DMS53 treated with DMSO at 0.1 percent for 48 hours (cell line): ENCODE measurements at regions not wholly inside any gene's neighbourhood (a gene's known extent, or its start where the extent isn't known, plus 50 kb on each side); places are given as distances from the start of the nearest gene placed in this dataset.
A peak's percentile ranks its signal among the peaks of the same experiment; 100 is the strongest.

Source experiments
- DNase-seq: peaks from one replicate; lab custom pipeline; 2025; ENCODE audit not compliant: unreplicated experiment; lab: John Stamatoyannopoulos, UW

DNA sequence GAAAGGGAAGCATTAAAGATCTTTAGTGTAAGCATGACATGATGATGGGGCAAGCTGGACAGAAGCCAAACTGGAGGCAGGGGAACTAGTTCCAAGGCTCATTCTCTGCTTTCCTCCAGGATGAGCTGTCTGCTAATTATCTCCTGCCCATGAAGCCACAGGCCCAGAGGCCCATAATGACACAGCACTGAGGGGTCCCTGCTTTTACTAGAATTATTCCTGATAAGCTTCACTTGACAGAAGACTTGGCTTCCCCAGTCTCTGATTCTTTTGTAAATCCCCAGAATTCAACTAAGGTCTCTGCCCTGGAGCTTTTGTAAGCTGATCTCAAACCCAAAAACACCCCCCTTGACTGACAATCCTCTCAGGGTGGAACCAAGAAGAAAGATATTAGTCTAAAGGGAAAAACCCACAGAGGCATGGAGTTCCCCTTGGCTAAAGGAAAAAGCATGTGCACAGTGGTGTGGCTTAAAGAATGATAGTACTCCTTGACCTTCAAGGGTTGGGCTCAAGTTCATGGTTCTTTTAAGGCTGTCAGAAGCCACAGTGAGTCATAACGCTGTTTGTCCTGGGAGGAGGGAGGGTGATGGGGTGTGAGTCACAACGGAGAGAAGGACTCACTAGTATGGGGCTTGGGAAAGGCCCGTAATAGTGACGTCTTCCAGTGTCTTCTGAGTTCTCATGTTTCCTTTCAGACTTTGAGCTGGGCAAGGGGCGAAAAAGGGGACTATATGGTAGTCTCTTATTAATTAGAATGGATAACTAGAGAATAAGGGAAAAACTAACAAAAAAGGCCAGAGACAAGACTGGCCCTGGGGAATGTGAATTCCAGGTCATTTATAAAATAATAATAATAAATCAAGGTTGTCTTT, 146.0 kb upstream of the CPEB2 start:
- DNase-seq, result peak; percentile 81

DNA sequence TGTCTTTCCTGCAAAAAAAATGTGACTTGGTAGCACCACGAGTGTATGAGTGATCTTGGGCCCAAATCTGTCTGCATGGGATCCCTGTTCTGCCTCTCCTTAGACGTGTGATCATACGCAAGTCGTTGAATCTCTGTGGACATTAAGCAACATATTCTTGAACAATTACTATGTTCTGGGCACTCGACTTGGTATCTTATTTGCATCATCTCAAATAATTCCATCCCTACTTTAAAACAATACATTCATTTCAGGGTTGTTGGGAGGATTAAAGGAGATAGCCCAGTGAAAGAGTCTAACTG, 145.4 kb upstream of the CPEB2 start:
- DNase-seq, result no peak

DNA sequence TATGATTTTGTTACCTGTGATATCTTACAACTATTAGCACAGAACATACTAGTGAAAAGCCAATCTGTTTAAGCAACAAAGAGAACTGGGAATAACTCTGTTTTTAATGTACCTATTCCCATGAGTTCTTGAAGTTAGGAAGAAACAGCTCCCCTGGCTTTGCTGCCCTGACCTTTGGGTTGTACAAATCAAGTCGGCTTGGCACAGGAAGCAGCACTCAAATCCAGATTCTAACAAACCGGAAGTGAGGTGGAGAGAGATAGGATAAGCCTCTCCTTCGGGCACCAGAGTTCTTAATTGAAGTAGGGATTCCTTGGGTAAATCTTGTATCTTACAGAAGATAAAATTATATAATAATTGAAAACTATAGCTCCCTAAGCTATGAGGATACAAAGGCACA, 144.8 kb upstream of the CPEB2 start:
- DNase-seq, result no peak

DNA sequence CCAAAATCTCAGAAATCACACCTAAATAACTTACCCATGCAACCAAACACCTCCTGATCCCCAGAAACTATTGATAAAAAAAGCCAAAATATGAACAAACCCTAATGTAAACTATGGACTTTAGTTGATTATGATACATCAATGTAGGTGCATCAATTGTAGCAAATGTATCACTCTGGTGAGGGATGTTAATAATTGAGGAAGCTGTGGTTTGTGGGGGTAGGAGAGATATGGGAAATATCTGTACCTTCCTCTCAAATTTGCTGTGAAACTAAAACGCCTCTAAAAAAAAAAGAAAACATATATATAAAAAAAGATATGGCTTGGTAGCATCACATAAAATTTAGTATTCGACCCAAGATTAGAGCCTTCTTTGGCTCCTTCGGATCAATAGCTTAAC, 144.3 kb upstream of the CPEB2 start:
- DNase-seq, result no peak

DNA sequence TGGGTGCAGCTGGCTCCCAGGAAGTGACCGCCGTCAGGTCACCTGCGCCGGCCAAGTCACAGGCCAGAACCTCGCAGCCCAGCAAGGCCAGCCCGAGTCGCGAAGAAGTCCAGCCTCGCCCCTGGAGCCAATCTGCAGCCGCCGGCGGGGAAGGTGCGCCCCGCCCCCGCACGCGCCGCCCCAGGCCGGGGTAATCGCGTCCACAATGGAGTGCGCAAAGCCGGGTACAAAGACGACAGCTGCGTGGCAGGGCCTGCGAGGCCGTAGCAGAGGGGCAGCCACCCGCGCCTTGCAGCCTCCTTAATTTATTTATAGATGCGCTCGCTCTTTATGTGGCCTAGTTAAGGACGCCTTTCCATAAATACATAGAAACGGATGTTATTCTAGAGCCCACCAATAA, 139.4 kb upstream of the CPEB2 start:
- no peak for DNase-seq

DNA sequence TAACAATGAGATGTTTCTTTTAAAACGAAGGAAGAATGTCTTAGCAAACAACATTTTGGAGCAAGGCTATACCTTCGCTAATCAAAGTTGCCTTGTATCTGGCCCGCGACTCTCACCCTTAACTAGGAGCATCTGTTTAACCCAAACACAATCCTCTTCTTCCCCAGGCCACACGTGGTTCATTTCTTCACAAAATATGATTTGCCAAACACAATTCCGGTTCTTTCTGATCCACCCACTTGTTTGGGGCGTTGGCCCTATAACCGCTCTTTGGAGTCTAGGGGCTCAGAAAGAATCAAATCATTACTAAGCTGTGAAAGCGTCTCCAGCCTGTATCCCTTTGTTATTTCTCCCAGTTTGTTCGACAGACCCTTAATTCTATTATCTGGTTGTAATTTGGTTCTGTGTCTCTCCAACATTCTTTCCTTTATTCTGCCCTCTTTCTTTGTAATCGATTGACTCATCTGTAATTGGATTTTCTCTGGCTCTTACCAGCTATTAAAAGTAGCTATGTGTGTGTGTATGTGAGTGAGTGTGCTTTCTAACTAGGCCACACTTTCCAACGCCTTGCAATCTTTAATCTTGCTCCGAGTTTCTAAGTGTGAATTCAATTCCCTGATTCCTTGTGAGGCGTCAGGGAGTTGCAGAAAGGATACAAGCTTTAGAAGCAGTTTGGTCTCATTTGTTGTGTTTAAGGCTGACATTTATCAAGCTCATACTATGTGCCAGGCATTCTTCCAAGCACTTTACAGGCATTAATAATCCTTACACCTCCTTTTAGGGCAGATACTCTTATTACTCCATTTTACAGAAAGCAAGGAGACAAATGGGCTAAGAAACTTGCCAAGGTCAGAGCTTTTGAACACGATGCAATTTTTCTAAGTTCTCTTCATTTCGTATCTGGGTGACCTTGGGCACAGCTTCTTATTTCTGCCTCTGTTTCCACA, 138.6 kb upstream of the CPEB2 start:
- no peak for DNase-seq

DNA sequence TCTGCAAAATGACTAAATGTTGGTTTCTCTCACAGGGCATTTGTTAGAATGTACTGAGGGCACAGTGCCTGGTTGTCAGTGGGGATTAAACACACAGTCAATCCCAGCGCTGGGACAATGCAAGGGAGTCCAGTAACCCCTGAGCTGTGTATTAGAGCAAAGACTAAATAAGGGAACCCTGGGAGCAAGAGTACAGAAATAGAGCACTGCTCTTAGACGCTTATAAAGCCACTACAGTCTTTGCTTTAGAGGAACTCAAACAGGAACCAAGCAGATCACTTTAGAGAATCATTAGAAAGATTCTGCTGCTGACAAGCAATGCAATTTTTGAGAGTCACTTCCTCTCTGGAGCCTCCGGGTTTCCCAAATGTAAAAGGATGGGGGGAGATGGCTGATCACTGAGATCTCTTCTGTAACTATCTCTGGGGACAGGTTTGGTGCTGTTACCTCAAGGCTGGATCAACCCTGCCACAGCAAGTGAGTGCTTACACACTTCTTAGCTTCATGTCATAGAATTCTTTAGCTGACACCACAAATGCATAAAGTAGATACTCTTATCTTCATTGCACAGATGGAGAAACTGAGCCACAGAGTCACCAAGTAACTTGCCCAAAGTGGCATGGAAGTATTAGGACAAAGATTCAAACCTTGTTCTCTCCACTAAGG, 137.8 kb upstream of the CPEB2 start:
- DNase-seq, result no peak

DNA sequence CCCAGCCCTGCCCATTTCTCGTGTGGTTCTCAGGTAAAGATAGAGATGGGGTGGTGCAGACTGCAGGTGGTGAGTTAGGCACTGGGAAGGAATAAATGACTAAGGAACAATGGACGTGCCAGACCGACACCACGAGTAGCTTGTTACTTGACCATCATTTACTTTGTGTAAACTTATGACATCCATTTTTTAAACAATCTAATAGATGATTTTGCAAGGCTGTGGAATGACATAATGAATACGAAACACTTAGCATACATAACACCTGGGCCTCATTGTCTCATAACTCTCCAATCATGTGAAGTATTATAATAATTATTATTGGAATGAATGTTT, 137.3 kb upstream of the CPEB2 start:
- no peak for DNase-seq

DNA sequence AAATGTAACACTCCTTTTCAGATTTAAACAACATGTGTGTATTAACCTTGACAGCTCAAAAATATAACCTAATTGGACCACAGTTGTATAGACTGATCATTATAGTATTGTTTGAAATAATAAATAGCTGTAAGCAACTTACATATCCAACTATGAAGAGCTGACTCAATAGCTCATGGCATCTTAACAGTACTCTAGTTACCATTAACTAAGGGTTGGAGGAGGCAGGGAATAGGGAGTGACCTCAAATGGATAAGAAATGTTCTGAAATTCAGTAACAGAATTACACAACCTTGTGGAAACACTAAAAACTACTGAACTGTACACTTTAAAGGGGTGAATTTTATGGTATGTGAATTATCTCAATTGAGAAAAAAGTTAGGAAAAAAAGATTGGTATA, 136.5 kb upstream of the CPEB2 start:
- DNase-seq, result no peak

DNA sequence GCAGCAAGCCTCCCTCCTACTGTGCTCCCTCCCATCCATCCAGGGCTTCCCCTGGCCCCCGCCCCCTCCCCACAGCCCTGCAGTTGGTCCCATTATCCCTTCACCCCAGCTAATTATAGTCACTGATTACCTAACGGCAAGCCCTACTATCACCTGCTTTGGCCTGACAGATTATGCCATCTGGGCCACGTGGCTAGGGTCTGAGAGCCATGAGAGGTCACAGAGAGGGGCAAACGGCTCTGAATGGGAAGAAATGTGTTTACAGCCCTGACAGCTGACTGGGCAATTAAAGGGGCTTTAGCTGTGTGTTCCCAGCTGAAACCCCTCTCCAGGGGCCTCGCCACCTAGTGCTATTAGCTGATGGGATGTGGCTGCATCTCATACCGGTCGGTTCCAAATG, 134.4 kb upstream of the CPEB2 start:
- no peak for DNase-seq

DNA sequence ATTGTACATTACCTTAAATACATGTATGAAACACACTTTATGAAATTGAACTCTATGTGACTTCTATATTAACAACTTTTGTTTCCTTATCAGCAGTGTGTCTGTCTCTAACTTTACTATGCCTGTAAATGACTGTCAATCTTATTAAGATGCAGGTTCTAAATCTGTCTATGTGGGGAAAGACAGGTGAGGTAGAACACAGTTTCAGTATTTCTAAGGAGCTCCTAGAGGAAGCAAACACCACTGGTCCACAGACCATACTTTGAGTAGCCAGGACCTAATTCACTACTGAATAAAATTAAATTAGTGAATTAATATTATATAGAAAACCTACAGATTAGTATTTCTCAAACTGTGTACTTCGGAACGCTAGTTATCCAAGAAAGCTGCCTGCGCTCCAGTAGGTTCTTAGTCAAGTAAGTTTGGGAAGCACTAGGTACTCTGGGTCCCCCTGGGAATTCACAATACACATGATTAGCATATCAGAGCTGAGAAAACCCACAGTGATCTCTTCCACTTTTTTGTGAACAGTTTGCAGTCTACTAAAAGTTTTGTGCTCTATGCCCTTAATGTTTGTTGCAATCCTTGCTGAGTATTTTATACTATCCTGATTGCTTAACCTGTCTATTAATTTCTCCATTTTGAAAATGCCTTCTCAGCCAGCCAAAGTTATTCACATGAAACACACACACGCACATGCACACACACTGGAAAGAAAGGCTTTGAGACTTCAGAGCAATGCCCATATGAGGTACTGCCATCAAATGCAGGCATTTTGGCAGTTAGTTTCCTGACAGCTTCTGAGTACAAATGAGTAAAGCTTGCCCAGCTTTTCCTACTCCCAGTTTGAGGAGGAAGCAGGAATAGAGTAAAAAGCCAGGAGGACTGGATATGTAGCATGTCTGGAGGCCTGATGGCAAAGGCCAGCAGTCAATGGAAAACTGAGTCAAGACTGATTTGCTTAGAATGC, 133.6 kb upstream of the CPEB2 start:
- DNase-seq, result no peak

DNA sequence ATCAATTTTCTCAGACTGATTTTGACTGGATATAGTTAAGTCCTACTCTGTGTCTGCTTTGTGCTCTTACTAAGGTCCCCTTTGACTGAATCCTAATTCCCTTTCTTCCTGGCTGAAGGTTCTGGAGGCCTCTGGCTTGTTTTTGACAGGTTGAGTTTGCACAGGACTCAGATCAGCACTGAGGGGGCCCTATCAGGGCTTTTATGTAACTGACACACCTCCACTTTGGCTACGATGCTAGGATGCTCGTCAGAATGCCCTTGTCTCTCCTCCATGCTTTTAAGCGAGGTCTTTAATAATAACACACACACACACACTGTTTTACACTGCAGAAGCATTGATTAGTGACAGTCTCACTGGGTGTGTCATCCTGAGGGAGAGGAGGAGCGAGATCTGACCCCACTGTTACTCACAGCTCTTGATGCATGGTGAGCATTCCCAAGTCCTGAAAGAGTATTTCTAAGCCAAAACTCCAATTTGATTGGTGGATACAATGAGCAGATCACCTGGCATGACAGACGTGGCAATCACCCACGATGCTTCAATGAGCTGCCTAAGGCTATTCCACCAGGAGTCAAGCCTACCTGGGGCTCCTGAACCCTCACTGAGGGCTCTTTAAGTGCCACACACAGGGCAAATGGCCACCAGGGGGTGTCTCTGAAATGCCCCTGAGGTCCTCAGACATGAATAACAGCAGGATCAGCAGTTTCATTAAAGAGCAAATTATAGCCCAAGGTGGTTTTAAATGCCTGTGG, 130.4 kb upstream of the CPEB2 start:
- no peak for DNase-seq

DNA sequence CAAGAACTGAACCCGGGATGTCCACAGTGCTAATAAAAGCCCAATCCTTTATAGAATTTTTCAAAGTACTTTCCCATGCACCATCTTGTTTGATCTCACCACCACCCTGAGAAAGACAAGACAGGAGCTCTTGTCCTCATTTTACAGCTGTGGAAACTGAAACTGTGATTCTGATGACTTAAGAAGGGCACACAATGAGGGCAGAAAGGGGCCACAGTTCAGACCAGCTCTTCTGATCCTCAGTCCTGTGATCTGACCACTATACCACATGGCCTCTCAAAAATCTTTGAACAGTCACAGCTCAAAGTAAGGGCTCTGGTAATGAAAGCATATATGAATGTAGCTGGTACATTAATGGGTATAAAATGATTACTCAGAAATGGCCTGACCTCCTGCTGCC, 127.3 kb upstream of the CPEB2 start:
- no peak for DNase-seq

DNA sequence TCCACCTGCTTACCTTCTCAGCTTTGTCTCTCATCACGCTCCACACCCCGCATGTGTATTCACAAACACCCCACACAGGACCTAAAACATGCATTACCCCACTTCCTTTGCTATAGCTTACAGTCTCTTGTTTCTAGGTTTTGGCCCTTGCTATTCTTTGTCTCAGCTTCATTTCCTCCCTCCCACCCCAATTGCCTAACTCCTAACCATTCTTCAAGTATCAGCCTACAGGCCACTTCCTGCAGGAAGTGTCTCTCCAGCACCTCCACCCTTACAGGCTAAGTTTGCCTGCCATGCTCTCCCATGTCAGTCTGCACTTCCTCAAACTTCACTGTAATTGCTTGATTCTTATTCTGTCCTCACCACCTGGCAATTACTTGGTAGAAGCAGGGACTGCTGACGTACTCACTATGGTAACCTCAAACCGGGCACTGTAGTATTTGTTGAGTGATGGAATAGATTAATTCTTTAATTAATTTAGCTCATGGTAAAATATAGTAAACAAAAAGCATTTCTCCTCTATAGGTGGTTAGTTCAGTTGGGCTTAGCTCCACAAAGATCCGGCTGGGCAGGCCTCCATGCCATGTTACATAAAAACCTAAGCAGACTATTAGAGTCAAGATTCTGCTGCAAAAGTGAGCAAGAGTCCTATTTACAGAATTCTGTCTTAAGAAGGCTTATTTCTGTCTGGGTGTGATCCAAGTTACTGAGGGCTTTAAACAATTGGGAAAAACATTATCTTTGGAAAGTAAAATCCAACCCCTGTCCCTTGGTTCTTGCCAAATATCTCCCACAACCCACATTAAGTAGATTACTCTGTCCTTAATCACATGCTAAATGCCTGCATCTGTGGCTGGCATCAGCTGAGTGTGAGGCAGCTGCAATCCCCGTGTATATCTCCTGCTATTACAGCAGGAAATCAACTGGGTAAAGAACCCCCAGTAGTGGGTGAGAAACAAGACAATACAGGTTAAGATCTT, 124.7 kb upstream of the CPEB2 start:
- DNase-seq, result no peak

DNA sequence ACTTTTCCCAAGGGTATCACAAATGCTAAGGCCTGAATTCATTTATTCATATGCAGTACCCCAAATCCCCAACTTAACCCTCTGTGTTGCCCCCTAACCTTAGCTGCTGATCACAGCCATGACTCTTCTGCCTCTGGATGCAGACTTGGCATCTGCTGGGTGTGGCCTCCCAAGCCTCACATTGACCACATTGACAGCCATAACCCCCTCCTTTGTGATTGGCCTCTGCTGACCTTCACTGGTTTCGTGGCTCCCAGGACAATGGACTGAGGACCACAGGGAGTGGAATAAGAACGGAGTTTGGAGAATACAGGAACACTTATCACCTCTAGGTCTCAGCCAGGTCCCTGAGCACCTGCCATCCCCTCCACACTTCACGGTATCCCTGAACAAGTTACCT, 123.6 kb upstream of the CPEB2 start:
- DNase-seq, result no peak

DNA sequence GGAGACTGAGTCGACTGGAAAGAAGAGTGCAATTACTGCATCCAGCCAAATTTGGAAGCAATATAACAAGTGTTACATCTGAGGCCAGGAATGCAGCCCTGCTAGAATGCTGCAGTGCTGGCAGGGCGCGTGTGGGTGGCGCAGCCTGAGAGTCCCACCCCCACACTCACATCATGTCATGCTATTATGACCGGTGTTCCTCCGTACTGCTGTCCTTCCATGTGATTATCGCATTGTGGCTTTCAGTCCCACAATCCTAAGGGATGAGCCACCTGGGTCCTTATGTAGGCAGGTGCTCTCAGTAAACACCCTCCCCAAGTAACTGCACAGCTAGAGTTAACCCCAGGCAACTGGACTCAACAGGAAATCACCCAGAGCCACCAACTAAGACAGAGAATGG, 122.6 kb upstream of the CPEB2 start:
- DNase-seq, result peak; percentile 96

DNA sequence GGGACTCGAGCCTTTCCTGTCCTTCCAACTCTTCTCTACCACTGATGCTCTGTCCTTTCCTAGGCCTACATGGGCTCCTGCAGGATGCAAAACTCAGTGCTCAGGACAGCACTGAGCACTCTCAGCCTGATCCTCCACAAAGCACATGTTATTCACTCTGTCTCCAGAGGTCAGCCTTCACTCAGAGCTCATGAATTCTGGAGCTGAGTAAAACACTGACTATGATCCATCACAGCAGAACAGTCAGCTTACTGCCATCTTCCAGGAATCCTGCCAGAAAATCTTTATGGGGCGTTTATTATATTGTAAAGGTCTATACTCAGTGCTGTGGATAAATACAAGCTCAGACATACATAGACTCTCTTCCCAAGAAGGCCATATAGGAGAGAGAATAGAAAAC, 121.5 kb upstream of the CPEB2 start:
- no peak for DNase-seq

DNA sequence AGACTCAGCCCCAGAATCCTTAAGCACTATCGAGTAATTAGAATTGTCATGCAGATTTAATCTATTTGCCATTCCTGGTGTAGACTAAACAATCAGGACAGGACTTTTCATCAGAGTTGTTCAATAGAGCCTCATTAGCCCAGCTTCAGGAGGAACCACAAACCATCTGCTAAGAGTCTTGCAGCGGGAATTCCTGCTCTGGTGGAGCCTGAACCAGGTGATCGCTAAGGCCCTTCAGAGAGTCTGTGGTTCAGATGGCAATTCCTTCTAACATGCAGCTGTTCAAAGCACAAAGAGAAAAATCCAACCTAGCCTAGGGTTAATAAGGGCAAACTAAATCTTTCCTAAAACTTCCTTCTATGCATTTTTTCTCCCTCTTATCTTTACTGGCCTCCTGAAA, 119.1 kb upstream of the CPEB2 start:
- no peak for DNase-seq

DNA sequence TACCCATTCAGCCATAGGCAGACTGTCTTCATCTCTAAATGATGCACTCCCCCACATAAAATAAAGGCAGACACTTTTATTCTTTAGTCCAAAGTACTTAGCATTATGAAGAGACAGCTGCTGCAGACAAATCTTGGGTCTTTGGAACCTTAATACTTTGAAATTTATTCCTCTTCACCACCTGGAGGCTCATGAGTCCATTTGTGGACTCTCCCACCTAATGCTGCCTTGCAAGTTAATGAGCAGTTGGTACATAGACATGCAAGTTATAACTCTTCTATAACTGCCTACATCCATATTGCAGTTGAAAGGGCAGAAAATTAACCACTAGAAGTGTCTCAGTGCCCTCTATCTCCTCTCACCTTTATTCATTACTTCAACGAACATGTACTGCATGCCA, 118.6 kb upstream of the CPEB2 start:
- DNase-seq, result no peak
